AG09319 (cell line): ENCODE measurements at regions not wholly inside any gene's neighbourhood (a gene's known extent, or its start where the extent isn't known, plus 50 kb on each side); places are given as distances from the start of the nearest gene placed in this dataset.

Experiments used
- DNase-seq: peaks from one replicate; pipeline ENCODE4 v3.0.0-alpha.2; 2010; ENCODE audit warnings: low read depth; ENCODE audit errors: extremely low read depth
- TF ChIP-seq, protein P1 (sequence below): IDR thresholded peaks from 2 replicates; pipeline ENCODE4 v1.5.1; 2011; ENCODE audit warnings: low read depth, mild to moderate bottlenecking, inconsistent platforms, low read length, moderate library complexity

DNA sequence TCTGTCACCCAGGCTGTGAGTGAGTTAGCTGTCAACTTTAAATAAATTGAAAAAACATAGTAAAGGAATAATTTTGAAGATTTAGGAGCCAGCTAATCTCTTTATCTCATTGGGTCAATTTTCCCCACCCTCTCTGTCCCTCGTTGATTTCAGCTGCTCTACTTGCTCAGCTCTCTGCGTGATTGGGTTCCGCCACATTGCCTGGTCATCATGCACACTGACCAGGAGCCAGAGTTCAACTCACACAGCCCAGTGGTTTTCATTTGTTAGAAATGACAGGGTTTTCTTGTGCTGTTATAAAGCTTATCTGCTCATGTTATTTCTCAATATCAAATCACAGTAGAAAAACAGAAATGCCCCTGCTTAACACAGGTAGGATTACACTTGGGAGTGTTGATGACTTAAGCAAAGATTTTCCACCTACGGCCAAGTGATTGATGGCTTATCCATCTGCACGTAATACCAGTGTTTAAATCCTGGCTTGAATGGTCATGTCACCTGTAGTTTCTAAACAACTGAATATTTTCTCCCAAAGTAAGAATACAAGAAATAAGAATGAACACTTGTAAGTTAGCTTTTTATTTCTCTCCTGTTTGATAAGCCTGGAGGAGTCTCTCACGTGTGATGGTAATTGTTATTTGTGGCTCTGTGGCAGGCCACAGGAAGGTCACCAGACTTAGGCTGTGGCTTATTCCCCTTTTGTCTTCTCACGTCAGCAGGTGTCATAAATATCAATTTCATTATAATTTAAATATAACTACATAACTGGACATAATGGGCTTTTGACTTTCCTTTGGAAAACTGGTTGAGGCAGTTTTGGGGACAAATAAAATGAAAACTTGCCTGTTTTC lies 367.2 kb upstream of the DDHD1 start:
- no peak for DNase-seq
- TF ChIP-seq, protein P1, sequence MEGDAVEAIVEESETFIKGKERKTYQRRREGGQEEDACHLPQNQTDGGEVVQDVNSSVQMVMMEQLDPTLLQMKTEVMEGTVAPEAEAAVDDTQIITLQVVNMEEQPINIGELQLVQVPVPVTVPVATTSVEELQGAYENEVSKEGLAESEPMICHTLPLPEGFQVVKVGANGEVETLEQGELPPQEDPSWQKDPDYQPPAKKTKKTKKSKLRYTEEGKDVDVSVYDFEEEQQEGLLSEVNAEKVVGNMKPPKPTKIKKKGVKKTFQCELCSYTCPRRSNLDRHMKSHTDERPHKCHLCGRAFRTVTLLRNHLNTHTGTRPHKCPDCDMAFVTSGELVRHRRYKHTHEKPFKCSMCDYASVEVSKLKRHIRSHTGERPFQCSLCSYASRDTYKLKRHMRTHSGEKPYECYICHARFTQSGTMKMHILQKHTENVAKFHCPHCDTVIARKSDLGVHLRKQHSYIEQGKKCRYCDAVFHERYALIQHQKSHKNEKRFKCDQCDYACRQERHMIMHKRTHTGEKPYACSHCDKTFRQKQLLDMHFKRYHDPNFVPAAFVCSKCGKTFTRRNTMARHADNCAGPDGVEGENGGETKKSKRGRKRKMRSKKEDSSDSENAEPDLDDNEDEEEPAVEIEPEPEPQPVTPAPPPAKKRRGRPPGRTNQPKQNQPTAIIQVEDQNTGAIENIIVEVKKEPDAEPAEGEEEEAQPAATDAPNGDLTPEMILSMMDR, result no peak

DNA sequence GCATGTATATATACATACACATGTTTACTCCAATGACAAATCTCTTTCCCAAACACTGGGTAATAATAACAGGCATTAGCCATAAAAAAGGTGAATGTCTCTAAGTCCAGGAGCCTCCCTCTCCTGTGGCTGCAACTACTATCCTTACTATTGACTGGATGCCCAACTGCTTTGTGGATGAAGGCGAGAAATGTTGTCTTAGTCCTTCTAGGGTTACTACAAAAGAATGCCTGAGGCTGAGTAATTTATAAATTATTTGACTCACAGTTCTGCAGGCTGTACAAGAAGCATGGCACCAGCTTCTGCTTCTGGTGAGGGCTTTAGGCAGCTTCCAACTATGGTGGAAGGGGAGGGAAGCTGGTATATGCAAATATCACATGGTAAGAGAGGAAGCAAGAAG lies 366.0 kb upstream of the DDHD1 start:
- DNase-seq, result no peak
- TF ChIP-seq, protein P1, result no peak

DNA sequence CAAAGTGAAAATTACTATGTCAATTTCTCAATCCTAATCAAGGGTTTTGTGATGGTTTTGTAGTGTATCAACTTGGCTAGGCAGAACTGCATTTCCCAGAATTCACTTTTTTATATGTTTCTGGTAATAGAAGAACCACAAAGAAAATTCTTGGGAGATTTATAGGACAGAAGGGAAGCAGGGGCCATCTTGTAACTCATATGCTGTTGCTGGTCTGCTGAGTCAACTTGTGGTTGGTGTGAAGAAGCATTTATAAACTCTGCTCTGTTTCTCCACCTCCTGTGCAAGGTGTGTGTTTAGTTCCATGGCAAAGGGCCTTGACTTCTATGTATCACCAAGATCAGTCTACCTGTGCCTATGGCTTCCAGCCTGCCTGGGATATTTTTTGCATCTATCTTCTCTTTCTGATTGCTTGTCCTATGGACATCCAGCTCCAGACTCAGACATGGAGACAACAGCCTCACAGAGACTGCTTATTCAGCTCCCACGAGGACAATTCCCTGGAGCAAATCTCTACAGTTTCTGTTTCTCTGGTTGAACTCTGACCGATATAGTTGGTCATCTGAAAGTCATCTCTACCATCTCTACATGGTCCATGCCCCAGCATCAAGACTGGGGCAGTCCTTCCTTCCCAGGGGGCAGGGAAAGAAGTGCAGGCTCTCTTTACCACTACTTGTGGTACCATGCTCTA lies 364.3 kb upstream of the DDHD1 start:
- TF ChIP-seq, protein P1, result no peak
- no peak for DNase-seq

DNA sequence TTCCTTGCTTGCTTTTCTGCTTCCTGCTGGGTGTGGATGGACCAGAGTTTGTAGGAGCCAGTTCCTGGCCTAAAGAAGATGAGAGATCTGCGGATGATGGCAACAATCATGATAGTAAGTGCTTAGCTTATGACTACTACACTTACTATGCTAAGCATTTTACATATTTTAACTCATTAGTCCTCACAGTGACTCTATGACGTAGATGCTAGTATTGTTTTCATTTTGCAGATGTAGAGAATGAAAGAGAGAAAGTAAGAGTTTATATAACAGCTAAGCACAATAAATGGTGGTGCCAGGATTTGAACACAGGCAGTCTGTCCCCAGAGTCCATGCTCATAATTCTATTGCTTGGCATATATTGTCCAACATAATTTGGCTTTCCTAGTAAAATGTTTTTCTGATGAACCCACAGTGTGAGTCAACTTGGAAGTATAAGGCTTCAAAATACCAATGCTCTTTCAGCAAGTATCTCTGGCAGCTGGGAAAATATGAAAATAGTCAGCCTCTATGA lies 363.2 kb upstream of the DDHD1 start:
- TF ChIP-seq, protein P1, result no peak
- peak; percentile 78 for DNase-seq

DNA sequence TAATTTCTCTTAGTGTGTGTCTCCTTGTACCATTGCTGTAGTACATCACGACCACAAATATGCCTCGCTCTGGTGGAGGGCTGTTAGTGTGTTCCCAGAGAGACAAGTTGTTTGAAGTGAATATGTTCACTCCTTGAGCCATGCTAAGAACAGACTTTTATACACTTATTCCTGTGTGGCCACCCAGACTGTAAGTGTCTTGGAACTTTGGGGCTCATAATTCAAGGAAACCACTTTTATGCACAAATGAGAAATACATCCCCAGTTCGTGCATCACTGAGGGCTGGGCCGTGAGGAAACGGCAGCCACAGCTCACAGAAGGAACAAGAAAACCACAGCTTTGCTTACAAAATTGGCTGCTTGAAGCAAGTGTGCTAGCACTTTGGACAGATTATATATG lies 362.2 kb upstream of the DDHD1 start:
- TF ChIP-seq, protein P1, result no peak

DNA sequence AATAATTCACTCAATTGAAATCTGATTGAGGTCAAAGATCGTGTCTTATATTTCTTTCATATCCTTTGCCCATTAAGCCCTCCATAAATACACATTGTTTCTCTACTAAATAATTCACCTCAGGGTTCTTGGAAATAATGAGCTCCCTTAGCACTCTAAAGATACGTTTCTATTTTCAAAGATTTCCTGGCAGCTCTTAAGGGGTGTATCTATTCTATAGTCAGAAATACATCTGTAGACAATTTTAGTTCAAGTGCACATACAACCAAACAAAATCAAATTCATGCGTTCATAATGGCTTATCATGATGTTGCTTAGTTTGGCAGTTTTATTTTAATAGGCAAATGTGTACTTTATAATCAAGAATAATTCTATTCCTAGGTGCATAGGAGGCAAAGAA lies 361.1 kb upstream of the DDHD1 start:
- no peak for DNase-seq
- TF ChIP-seq, protein P1, result no peak

More for the DNA sequence above, 362.2 kb upstream of the DDHD1 start:
- DNase-seq, result no peak
